K562 (cell line): ENCODE measurements at regions not wholly inside any gene's neighbourhood (a gene's known extent, or its start where the extent isn't known, plus 50 kb on each side); places are given as distances from the start of the nearest gene placed in this dataset.

Experiments
- ATAC-seq: fragments of 200-7000 bp; cut with Tn5 transposase; 3 replicates; pipeline ENCODE4 v1.9.1; 2020; ENCODE audit warnings: moderate library complexity
- BruUV-seq: library from RNA; stranded (reverse); fragments of 400-500 nt; replicated peaks from 2 replicates; lab custom pipeline; 2021; lab: Mats Ljungman, UMichigan
- CTCF ChIA-PET: fragments of 300-600 bp; formaldehyde crosslinking; extraction: SDS; loops from one replicate; lab custom pipeline; 2021; ENCODE audit warnings: low intra/inter-chr PET ratio; lab: Yijun Ruan, JAX
- POLR2A ChIA-PET: fragments of 300-600, 350-650 bp; sonication (Branson Sonifier 250); formaldehyde crosslinking; extraction: SDS; loops from one replicate; lab custom pipeline; 2021; ENCODE audit warnings: antibody characterized with exemption, inconsistent platforms; lab: Yijun Ruan, JAX
- DNase-seq, 4 experiments: peaks; one replicate each; pipeline versions ENCODE4 v3.0.0 to v3.0.0-alpha.2; 2011 to 2018; ENCODE audit warnings: low spot score in 3 of 4, mixed read lengths in 3 of 4; ENCODE audit errors: extremely low read depth in 1 of 4
- FAIRE-seq: peaks from 2 replicates; lab custom pipeline; 2011; peaks lifted over from hg19 to GRCh38; lab: Jason Lieb, UNC
- H2AFZ ChIP-seq: 2 replicates; pipeline ENCODE4 v1.6.0; 2011; ENCODE audit warnings: low read depth, low read length, control low read depth, inconsistent platforms
- H3K27ac ChIP-seq: fragments of 200-600 bp; 3 replicates; pipeline ENCODE4 v1.8.0; 2011; ENCODE audit warnings: low read depth, mild to moderate bottlenecking, control low read depth, inconsistent platforms, low read length, moderate library complexity, mixed read lengths; ENCODE audit errors: extremely low read depth
- H3K27me3 ChIP-seq, 2 experiments: fragments of 300-600 bp in 1 of 2; 2 replicates in 1 of 2; 3 replicates in 1 of 2; pipeline versions ENCODE4 v1.6.0 to v1.8.0; 2011; ENCODE audit warnings: inconsistent platforms in 2 of 2, low read length in 2 of 2, mild to moderate bottlenecking in 1 of 2, mixed read lengths in 1 of 2, moderate library complexity in 1 of 2; ENCODE audit not compliant: control insufficient read depth in 2 of 2, insufficient read depth in 2 of 2
- H3K36me3 ChIP-seq: fragments of 300-600 bp; 3 replicates; pipeline ENCODE4 v1.8.0; 2011; ENCODE audit warnings: mild to moderate bottlenecking, low read length, inconsistent platforms; ENCODE audit not compliant: control insufficient read depth, insufficient read depth
- H3K4me1 ChIP-seq, 2 experiments: fragments of 200-600 bp in 1 of 2; replicated peaks in 1 of 2; 2 replicates in 1 of 2; 3 replicates in 1 of 2; pipeline versions ENCODE4 v1.5.1 to v1.8.0; 2011; ENCODE audit warnings: inconsistent platforms in 2 of 2, low read length in 2 of 2, mild to moderate bottlenecking in 1 of 2, mixed read lengths in 1 of 2, moderate library complexity in 1 of 2; ENCODE audit not compliant: control insufficient read depth in 2 of 2, insufficient read depth in 2 of 2
- H3K4me2 ChIP-seq: 2 replicates; pipeline ENCODE4 v1.6.1; 2011; ENCODE audit warnings: low read length, control low read depth, inconsistent platforms, mixed read lengths; ENCODE audit not compliant: insufficient read depth
- H3K4me3 ChIP-seq: fragments of 200-600 bp; sonication (generic), shearing (Covaris generic); 2 replicates; pipeline ENCODE4 v1.5.1; 2016; ENCODE audit warnings: control low read depth, inconsistent platforms
- H3K79me2 ChIP-seq: fragments of 200-600 bp; 3 replicates; pipeline ENCODE4 v1.8.0; 2011; ENCODE audit warnings: low read length, inconsistent platforms; ENCODE audit not compliant: control insufficient read depth, insufficient read depth
- H3K9ac ChIP-seq, 2 experiments: 2 replicates each; pipeline versions ENCODE4 v1.6.0 to v1.6.1; 2011; ENCODE audit warnings: low read depth in 2 of 2, low read length in 2 of 2, control low read depth in 1 of 2, inconsistent platforms in 1 of 2, mild to moderate bottlenecking in 1 of 2, mixed read lengths in 1 of 2; ENCODE audit not compliant: insufficient read depth in 1 of 2
- H3K9me1 ChIP-seq: one replicate; pipeline ENCODE4 v1.6.0; 2011; ENCODE audit warnings: inconsistent platforms, mild to moderate bottlenecking, low read length, moderate library complexity; ENCODE audit not compliant: control insufficient read depth, insufficient read depth
- H3K9me3 ChIP-seq: replicated peaks from 2 replicates; pipeline ENCODE4 v1.5.1; 2011; ENCODE audit warnings: low read depth, low read length, inconsistent platforms; ENCODE audit not compliant: control insufficient read depth, insufficient read depth
- H4K20me1 ChIP-seq: replicated peaks from 2 replicates; pipeline ENCODE4 v1.6.1; 2011; ENCODE audit warnings: low read length, inconsistent platforms, mixed read lengths; ENCODE audit not compliant: control insufficient read depth, insufficient read depth
- FOXP4 ChIP-seq: sonication (generic); formaldehyde crosslinking; IDR thresholded peaks from 2 replicates; pipeline ENCODE4 v1.8.0; 2022; ENCODE audit warnings: mild to moderate bottlenecking, missing genetic modification reagents, borderline replicate concordance
- PRPF4 ChIP-seq: fragments of 200-400 bp; formaldehyde crosslinking; IDR thresholded peaks from one replicate; pipeline ENCODE4 v1.6.1; 2017; ENCODE audit warnings: low read length, low read depth, mild to moderate bottlenecking; ENCODE audit not compliant: insufficient read depth, poor library complexity, severe bottlenecking
- ZNF740 ChIP-seq, 3 experiments: fragments of 200-800 bp in 1 of 3; sonication (Bioruptor generic) in 1 of 3; sonication (generic) in 1 of 3; formaldehyde crosslinking in 1 of 3; IDR thresholded peaks; 2 replicates each; pipeline versions ENCODE4 v1.6.1 to v1.8.0; 2016 to 2022; ENCODE audit warnings: mild to moderate bottlenecking in 2 of 3, missing compliant biosample characterization in 2 of 3, missing genetic modification characterization in 2 of 3, missing genetic modification reagents in 1 of 3
- WGBS: fragments of 100-300 bp; shearing (Covaris generic); methylation state at CpG from one replicate; pipeline ENCODE4 v1.1.6; 2016; ENCODE audit warnings: low coverage, mixed read lengths; ENCODE audit not compliant: insufficient coverage; ENCODE audit errors: missing lambda C conversion rate; 5-methylcytosine and 5-hydroxymethylcytosine counted together
- in situ Hi-C: fragments of 300-500 bp; cut with MboI; formaldehyde crosslinking; loops from 4 replicates; pipeline ENCODE4 v1.15.0; 2018; ENCODE audit warnings: inconsistent platforms, mixed read lengths
- intact Hi-C: fragments of 100-400 bp; cut with micrococcal nuclease; formaldehyde crosslinking; loops from 2 replicates; pipeline ENCODE4 v1.14.2; 2022

DNA sequence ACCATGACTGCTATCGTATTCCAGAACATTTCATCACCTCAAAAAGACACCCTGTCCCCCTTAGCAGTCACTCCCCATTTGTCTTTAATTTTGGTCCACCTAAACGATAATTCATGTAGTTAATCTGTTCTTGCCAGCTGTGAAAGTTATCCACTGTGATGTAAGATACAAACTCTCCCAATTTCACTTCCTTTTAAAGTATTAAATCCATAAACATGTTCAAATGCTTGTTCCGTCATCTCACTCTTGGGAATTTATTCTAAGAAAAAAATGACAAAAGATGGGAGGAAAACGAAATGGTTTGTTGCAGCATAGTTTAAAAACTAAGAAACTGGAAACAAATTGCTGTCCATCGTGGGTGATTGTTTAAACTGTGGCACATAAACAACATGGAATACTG, 53.7 kb upstream of the IRF2 start:
- Histone ChIP-seq H3K9ac (no peak overlapping the region), H3K9me3 (no peaks in the 10 kb centered on the region), H4K20me1 (no peaks in the 10 kb centered on the region), H3K4me1 (peaks cover 0 to 4% of the 10 kb centered on the region in 2 experiments; a peak in 1 of 5 replicates), H3K4me2 (no peak overlapping the region), H3K27me3 (no peaks in the 10 kb centered on the region), H3K4me3 (no peak overlapping the region), H2AFZ (no peak overlapping the region), H3K27ac (no peak overlapping the region), H3K9me1 (no peaks in the 10 kb centered on the region), H3K79me2 (no peaks in the 10 kb centered on the region), H3K36me3 (no peaks in the 10 kb centered on the region)
- ATAC-seq (no peak), FAIRE-seq (no peak), DNase-seq (no peak)
- 27% methylated on average over 5 of the region's 5 CpGs for WGBS
- CTCF ChIA-PET, result no interaction called here
- POLR2A ChIA-PET, result no interaction called here
- in situ Hi-C loops, result no loop called here
- intact Hi-C loops, result no loop called here
- no peak for TF ChIP-seq FOXP4 (CRISPR knock-in tag)
- no peak for TF ChIP-seq ZNF740 (CRISPR knock-in tag; IDR thresholded peaks at IDR 0.05)
- TF ChIP-seq ZNF740 (tag; IDR thresholded peaks at IDR 0.05), result no peak
- TF ChIP-seq PRPF4, result no peak
- BruUV-seq, result no TSS peak
